ENCODE measurements at regions not wholly inside any gene's neighbourhood (a gene's known extent, or its start where the extent isn't known, plus 50 kb on each side); places are given as distances from the start of the nearest gene placed in this dataset.

- H3K27me3 ChIP-seq: peaks cover 0 to 30% (median 0%) of the 10 kb centered on the region in 3 donors
- H3K4me1 ChIP-seq: peaks cover 0 to 11% (median 4%) of the 10 kb centered on the region in 4 donors
- H3K9me3 ChIP-seq: no peaks in the 10 kb centered on the region
- H3K4me3 ChIP-seq: no peak overlapping the region
- DNase-seq: no peak
- no peaks in the 10 kb centered on the region for H3K36me3 ChIP-seq
- TF ChIP-seq POLR2AphosphoS5 (IDR thresholded peaks at IDR 0.05): no peak
- no peak for TF ChIP-seq CTCF (IDR thresholded peaks at IDR 0.05)
- TF ChIP-seq EP300 (IDR thresholded peaks at IDR 0.05): no peak
- no peak for TF ChIP-seq POLR2A (IDR thresholded peaks at IDR 0.05)
- no peak overlapping the region for H3K27ac ChIP-seq
- intact Hi-C loops (cut with DNase I; ENCODE audit: low total_unique reads): no loop called here
These were observed 170.7 kb upstream of the PMEPA1 start for GRCh38 chr20:57880571-57880892.

GRCh38 chr20:57879779-57880570 lies 170.2 kb upstream of the PMEPA1 start:
- DNase-seq: peak in 1 of 2 donors; percentile 91
- no peaks in the 10 kb centered on the region for H3K36me3 ChIP-seq
- no peak overlapping the region for H3K4me3 ChIP-seq
- peak overlapping the region in 3 of 5 donors; percentile 7 to 39 (median 20) for H3K27ac ChIP-seq
- TF ChIP-seq EP300 (IDR thresholded peaks at IDR 0.05) (no peak), POLR2AphosphoS5 (IDR thresholded peaks at IDR 0.05) (peak in 1 of 3 donors; percentile 9)
- WGBS, 5 donors: 54 to 62% (median 60%) methylated on average over 13 of the region's 13 CpGs
- intact Hi-C loops (cut with DNase I; ENCODE audit: low total_unique reads): no loop called here
- H3K4me1 ChIP-seq: peaks cover 0 to 11% (median 4%) of the 10 kb centered on the region in 4 donors
- peaks cover 0 to 28% (median 0%) of the 10 kb centered on the region in 3 donors for H3K27me3 ChIP-seq
- H3K9me3 ChIP-seq: no peaks in the 10 kb centered on the region

- Histone ChIP-seq H3K36me3 (no peaks in the 10 kb centered on the region), H3K4me1 (peaks cover 0 to 11% (median 4%) of the 10 kb centered on the region in 4 donors), H3K4me3 (no peak overlapping the region), H3K27ac (peak overlapping the region in 2 of 5 donors; percentile 20 to 39), H3K9me3 (no peaks in the 10 kb centered on the region), H3K27me3 (peaks cover 0 to 25% (median 0%) of the 10 kb centered on the region in 3 donors)
- WGBS, 5 donors: 53 to 64% (median 61%) methylated on average over 7 of the region's 7 CpGs
- no peak for DNase-seq
- intact Hi-C loops (cut with DNase I; ENCODE audit: low total_unique reads): no loop called here
- TF ChIP-seq POLR2AphosphoS5 (IDR thresholded peaks at IDR 0.05): no peak
- TF ChIP-seq CTCF (IDR thresholded peaks at IDR 0.05): no peak
- no peak for TF ChIP-seq POLR2A (IDR thresholded peaks at IDR 0.05)
- TF ChIP-seq EP300 (IDR thresholded peaks at IDR 0.05): no peak
These were observed 169.6 kb upstream of the PMEPA1 start for GRCh38 chr20:57879437-57879778.

- TF ChIP-seq CTCF (IDR thresholded peaks at IDR 0.05) (no peak), POLR2AphosphoS5 (IDR thresholded peaks at IDR 0.05) (no peak), EP300 (IDR thresholded peaks at IDR 0.05) (no peak), POLR2A (IDR thresholded peaks at IDR 0.05) (no peak)
- no peak overlapping the region for H3K27ac ChIP-seq
- peaks cover 0 to 25% (median 0%) of the 10 kb centered on the region in 3 donors for H3K27me3 ChIP-seq
- 85 to 89% (median 88%) methylated on average over 8 of the region's 8 CpGs for WGBS, 5 donors
- H3K36me3 ChIP-seq: no peaks in the 10 kb centered on the region
- H3K4me1 ChIP-seq: peaks cover 0 to 11% (median 4%) of the 10 kb centered on the region in 4 donors
- H3K9me3 ChIP-seq: no peaks in the 10 kb centered on the region
- no peak for DNase-seq
- H3K4me3 ChIP-seq: no peak overlapping the region
- intact Hi-C loops (cut with DNase I; ENCODE audit: low total_unique reads): no loop called here
These were observed 169.1 kb upstream of the PMEPA1 start for GRCh38 chr20:57878786-57879424.

GRCh38 chr20:57877995-57878394 lies 168.2 kb upstream of the PMEPA1 start:
- intact Hi-C loops (cut with DNase I; ENCODE audit: low total_unique reads): no loop called here
- no peak for TF ChIP-seq POLR2AphosphoS5 (IDR thresholded peaks at IDR 0.05)
- TF ChIP-seq POLR2A (IDR thresholded peaks at IDR 0.05): no peak
- TF ChIP-seq EP300 (IDR thresholded peaks at IDR 0.05): no peak
- no peak for TF ChIP-seq CTCF (IDR thresholded peaks at IDR 0.05)

More at GRCh38 chr20:57877995-57878394, 168.2 kb upstream of the PMEPA1 start:
- Histone ChIP-seq H3K9me3 (no peaks in the 10 kb centered on the region), H3K27ac (no peak overlapping the region), H3K4me1 (peaks cover 0 to 11% (median 4%) of the 10 kb centered on the region in 4 donors), H3K4me3 (no peak overlapping the region), H3K36me3 (no peaks in the 10 kb centered on the region), H3K27me3 (peaks cover 0 to 29% (median 0%) of the 10 kb centered on the region in 3 donors)
- 73 to 82% (median 78%) methylated on average over 4 of the region's 4 CpGs for WGBS, 5 donors
- DNase-seq: no peak
